Uterus (tissue), 3 donors: ENCODE measurements at regions not wholly inside any gene's neighbourhood (a gene's known extent, or its start where the extent isn't known, plus 50 kb on each side); places are given as distances from the start of the nearest gene placed in this dataset.

Experiments used
- DNase-seq, 2 donors: peaks; one replicate each; pipeline ENCODE4 v3.0.0-alpha.2; 2019 to 2020
- H3K27ac ChIP-seq, 2 donors: fragments of 200-600 bp; sonication (generic); 1 replicate in 1 of 2; 2 replicates in 1 of 2; pipeline ENCODE4 v1.5.1; 2016 to 2018
- H3K27me3 ChIP-seq, 2 donors: fragments of 200-600 bp; sonication (generic); one replicate each; pipeline ENCODE4 v1.5.1; 2018 to 2019; ENCODE audit warnings: control low read depth in 1 of 2
- H3K36me3 ChIP-seq, 2 donors: fragments of 200-600 bp; sonication (generic); one replicate each; pipeline ENCODE4 v1.5.1; 2019; ENCODE audit warnings: control low read depth in 1 of 2
- H3K4me1 ChIP-seq, 2 donors: fragments of 200-600 bp; sonication (generic); one replicate each; pipeline ENCODE4 v1.5.1; 2018 to 2019; ENCODE audit warnings: control low read depth in 1 of 2
- H3K4me3 ChIP-seq, 2 donors: fragments of 200-600 bp; sonication (generic); 1 replicate in 1 of 2; 2 replicates in 1 of 2; pipeline ENCODE4 v1.5.1; 2018 to 2019; ENCODE audit warnings: mild to moderate bottlenecking in 1 of 2
- H3K9me3 ChIP-seq, 2 donors: fragments of 200-600 bp; sonication (generic); one replicate each; pipeline ENCODE4 v1.5.1; 2019; ENCODE audit warnings: control low read depth in 1 of 2
- CTCF ChIP-seq, 4 experiments: fragments of 200-600 bp in 2 of 4; fragments of 450-650 bp in 2 of 4; sonication (generic) in 2 of 4; IDR thresholded peaks; one replicate each; pipeline ENCODE4 v1.5.1; 2016 to 2019; ENCODE audit warnings: antibody characterized with exemption in 4 of 4, mild to moderate bottlenecking in 2 of 4, moderate library complexity in 1 of 4
- POLR2A ChIP-seq, 2 donors: fragments of 450-650 bp; IDR thresholded peaks; one replicate each; pipeline ENCODE4 v1.6.1; 2016; ENCODE audit warnings: antibody characterized with exemption in 2 of 2, mild to moderate bottlenecking in 1 of 2, moderate library complexity in 1 of 2
- intact Hi-C: fragments of 100-400 bp; cut with DNase I; formaldehyde crosslinking; loops from one replicate; pipeline ENCODE4 v1.15.1; 2023; ENCODE audit warnings: low total_unique reads
- donor health status: DM: yes; HTN: yes; CAD: no.

DNA sequence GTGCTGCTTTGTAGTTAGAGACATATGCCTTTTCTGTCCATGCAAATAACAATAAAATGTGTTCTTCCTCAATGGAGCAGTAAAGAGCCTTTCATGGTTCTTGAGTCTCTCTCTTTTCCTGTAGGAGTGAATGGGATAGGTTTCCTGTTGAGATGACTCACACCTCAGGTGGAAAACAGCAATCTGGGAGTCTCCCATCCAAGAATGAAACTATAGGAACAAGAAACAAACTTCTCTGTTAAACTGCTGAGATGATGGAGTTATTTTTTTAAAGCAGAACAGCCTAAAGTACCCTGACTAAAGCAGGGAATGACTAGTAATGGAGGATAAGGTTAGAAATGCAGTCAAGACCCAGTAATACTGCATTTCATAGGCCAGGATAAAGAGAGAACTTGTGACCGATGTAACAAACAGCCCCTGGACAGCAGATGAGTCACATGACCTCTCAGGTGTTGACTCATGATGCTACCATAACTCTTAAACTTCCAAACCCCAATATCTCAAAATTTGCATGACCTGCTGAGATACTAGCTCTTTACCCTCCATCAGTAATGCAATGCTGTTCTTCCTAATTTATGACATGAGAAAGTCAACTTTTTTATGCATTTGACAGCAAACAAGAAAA is 548.9 kb downstream of the CBLN4 start:
- TF ChIP-seq POLR2A (IDR thresholded peaks at IDR 0.05) = no peak
- TF ChIP-seq CTCF (IDR thresholded peaks at IDR 0.05) = no peak
- intact Hi-C loops = no loop called here
- no peak overlapping the region for H3K27ac ChIP-seq

DNA sequence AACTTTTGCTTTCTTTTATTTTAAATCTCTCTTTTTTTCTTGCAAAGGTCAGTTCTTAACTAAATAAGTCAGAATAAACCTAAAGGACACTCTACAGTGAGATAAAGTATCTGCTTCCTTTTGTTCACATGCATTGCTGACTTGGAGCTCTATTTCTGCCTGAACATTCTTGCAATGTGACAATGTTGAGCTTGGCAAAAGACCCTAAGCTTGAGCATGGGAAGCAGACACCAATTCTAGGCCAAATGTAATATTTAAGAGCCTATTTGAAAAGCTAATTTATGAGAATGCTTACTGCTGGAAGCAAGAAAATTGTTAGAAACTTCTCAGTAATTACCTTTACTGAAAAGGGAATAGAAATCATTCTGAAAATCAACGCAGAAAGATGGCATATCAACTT is 556.2 kb downstream of the CBLN4 start:
- intact Hi-C loops = no loop called here
- H3K36me3 ChIP-seq = no peaks in the 10 kb centered on the region
- no peaks in the 10 kb centered on the region for H3K27me3 ChIP-seq
- no peak overlapping the region for H3K27ac ChIP-seq
- H3K4me3 ChIP-seq = no peak overlapping the region
- no peak for DNase-seq
- H3K9me3 ChIP-seq = no peaks in the 10 kb centered on the region
- no peaks in the 10 kb centered on the region for H3K4me1 ChIP-seq
- no peak for TF ChIP-seq CTCF (IDR thresholded peaks at IDR 0.05)
- no peak for TF ChIP-seq POLR2A (IDR thresholded peaks at IDR 0.05)

More for the DNA sequence above, 548.9 kb downstream of the CBLN4 start:
- Histone ChIP-seq H3K36me3 (no peaks in the 10 kb centered on the region), H3K4me3 (no peak overlapping the region), H3K9me3 (no peaks in the 10 kb centered on the region), H3K27me3 (no peaks in the 10 kb centered on the region), H3K4me1 (no peaks in the 10 kb centered on the region)
- DNase-seq = no peak

DNA sequence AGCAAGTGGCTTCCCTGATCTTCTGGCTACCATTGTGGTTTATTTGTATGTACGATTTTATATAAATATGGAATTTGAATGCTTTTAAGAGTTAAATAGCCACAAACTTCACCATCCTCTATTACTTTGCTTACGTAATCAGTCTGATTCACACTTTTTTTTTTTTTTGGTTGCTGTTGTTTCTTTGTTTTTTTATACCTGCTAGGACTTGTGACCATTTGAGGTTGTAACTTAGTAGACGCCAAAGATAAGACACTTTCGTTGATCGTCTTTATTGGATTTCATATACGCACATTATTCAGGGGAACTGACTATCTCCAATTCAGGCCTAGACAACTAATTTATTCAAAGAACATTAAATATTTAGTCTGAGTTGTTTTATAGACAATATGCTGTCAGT is 559.0 kb downstream of the CBLN4 start:
- no peak overlapping the region for H3K27ac ChIP-seq
- no peaks in the 10 kb centered on the region for H3K9me3 ChIP-seq
- no peak for DNase-seq
- no peak for TF ChIP-seq POLR2A (IDR thresholded peaks at IDR 0.05)
- no peak for TF ChIP-seq CTCF (IDR thresholded peaks at IDR 0.05)
- intact Hi-C loops = no loop called here
- no peak overlapping the region for H3K4me3 ChIP-seq
- no peaks in the 10 kb centered on the region for H3K27me3 ChIP-seq
- no peaks in the 10 kb centered on the region for H3K36me3 ChIP-seq
- H3K4me1 ChIP-seq = no peaks in the 10 kb centered on the region

- no peaks in the 10 kb centered on the region for H3K4me1 ChIP-seq
- H3K27ac ChIP-seq = no peak overlapping the region
- no peak overlapping the region for H3K4me3 ChIP-seq
- no peaks in the 10 kb centered on the region for H3K27me3 ChIP-seq
- DNase-seq = no peak
- TF ChIP-seq CTCF (IDR thresholded peaks at IDR 0.05) = no peak
- TF ChIP-seq POLR2A (IDR thresholded peaks at IDR 0.05) = no peak
- H3K9me3 ChIP-seq = no peaks in the 10 kb centered on the region
- intact Hi-C loops = no loop called here
- H3K36me3 ChIP-seq = no peaks in the 10 kb centered on the region
These were observed 566.2 kb downstream of the CBLN4 start for GRCh38 chr20:55439070-55439469.

- no peaks in the 10 kb centered on the region for H3K9me3 ChIP-seq
- H3K4me1 ChIP-seq = no peaks in the 10 kb centered on the region
- intact Hi-C loops = no loop called here
- H3K27ac ChIP-seq = no peak overlapping the region
- H3K4me3 ChIP-seq = no peak overlapping the region
- no peaks in the 10 kb centered on the region for H3K36me3 ChIP-seq
- no peak for DNase-seq
- TF ChIP-seq CTCF (IDR thresholded peaks at IDR 0.05) = no peak
- TF ChIP-seq POLR2A (IDR thresholded peaks at IDR 0.05) = no peak
- no peaks in the 10 kb centered on the region for H3K27me3 ChIP-seq
These were observed 567.4 kb downstream of the CBLN4 start for GRCh38 chr20:55437798-55438415.
